ENCODE measurements at regions not wholly inside any gene's neighbourhood (a gene's known extent, or its start where the extent isn't known, plus 50 kb on each side); places are given as distances from the start of the nearest gene placed in this dataset.

DNA sequence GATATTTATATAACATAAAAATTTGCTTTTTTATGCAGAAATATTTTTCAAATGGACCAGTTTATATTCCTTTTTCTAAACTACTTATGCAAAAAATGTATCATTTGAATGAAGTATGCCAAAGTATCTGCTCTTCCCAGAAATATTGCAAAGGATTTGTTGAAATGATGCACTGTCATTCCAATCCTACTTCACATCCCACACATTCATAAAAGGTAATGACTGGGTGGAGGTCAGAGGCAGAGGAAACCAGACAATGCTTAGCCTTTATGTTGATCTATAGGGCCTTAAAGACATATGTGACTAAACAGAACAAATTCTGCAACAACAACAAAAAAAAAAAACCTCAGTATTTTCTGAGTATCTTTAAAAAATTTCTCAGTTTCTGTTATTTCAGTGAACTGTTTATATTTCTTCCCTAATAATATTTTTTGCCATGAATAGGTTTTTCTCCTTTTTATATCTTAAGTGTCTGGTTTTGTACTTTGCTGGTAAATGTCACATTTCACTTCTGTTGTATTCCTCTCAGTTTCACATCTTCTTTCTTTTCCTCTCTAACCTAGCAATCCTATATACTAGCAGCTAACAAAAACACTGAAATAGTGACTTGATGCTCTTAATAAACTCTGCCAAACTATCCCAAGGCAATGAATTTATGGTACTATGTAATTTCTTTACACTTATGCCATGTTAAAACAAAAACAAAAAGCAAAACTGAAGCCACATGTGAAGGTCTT, 374.1 kb downstream of the BCKDHB start:
- no peak for DNase-seq

- DNase-seq: no peak
These were observed 371.6 kb downstream of the BCKDHB start for GRCh38 chr6:80478030-80478429.

- no peak for DNase-seq
These were observed 371.1 kb downstream of the BCKDHB start for GRCh38 chr6:80477591-80477990.

DNA sequence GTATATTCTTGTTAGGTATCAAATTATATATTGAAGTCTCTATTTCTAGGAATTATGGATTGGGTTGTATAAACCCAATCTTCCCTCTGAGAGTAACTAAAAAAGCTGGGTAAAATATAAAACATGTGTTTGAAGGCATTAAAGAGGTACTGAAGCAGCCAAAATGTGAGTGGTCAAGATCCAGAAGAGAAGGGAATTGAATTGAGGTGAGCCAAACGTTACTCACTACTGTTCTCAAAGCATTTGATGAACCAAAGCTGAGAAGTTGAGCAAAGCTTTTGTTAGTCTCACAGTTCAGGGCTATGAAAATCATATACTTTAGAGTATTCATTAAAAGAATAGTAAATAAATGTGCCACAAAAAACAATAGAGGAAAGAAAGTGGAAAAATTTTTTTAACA, 365.8 kb downstream of the BCKDHB start:
- no peak for DNase-seq

- no peak for DNase-seq
These were observed 363.5 kb downstream of the BCKDHB start for GRCh38 chr6:80469977-80470376.

DNA sequence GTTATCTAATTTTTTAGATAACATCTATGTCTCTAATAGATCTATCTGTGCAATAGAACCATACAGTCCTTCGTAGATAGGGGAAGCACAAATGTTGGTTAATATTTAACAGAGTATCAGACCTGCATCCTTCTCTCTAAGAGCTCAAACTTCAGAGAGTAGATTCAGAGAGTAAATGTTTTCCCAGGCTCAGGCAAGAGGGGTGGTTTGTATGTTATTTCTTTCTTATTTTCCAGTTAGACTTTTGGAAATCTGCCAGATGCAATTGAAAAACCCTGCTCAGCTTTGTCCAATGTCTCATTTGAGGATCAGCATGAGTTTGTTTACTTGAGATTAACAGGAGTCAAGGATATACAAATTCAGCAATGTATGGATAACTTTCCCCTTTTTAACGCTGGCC, 361.9 kb downstream of the BCKDHB start:
- DNase-seq: no peak

- no peak for DNase-seq
These were observed 360.9 kb downstream of the BCKDHB start for GRCh38 chr6:80467408-80467807.

GRCh38 chr6:80466981-80467380, 360.5 kb downstream of the BCKDHB start:
- DNase-seq: no peak

- no peak for DNase-seq
These were observed 359.0 kb downstream of the BCKDHB start for GRCh38 chr6:80465513-80465912.

- DNase-seq: no peak
These were observed 358.4 kb downstream of the BCKDHB start for GRCh38 chr6:80464901-80465300.

DNA sequence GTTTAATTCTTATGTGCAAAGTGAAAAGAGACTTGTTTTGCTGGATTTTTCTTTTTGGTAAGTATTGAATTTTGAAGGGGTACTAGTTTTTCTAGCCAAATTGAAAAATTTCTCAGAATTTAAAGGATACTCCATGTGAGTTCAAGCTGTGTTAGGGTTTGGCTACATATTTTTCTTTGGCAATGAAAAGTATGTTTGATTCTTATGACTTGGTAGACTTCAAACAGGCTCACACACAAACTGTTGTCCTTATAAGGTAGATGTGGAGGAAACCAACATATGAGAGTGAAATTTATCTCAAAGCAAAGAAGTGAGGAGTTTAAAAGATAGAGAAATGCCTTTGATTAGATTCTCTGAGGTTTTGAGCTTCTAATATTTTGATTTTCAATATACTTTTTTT, 356.7 kb downstream of the BCKDHB start:
- no peak for DNase-seq

- no peak for DNase-seq
These were observed 353.9 kb downstream of the BCKDHB start for GRCh38 chr6:80460257-80460865.

DNA sequence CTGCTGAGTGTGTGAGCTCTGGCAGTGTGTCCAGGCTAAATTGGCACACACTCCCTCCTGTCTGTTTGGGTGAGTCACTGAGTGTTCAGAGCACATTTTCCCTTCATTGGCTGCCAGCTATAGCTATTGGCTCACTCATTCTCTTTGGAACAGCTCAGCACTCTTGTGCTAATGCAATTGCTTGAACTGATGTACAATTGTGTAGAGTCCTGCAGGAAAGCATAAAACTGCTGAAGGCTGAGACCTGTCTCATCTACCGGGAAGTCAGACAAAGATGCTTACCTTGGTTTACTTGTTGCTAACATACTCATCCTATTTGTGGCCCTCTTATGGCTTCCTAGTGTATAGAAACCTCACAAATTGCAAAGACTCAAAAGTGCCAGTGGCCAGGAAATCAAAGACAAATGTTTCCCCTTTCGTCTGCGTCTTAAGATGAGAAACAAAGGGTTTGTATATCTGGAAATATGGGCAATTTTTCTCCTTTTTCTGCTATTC, 351.0 kb downstream of the BCKDHB start:
- peak; percentile 90 for DNase-seq

GRCh38 chr6:80456724-80457438, 350.4 kb downstream of the BCKDHB start:
- no peak for DNase-seq

DNA sequence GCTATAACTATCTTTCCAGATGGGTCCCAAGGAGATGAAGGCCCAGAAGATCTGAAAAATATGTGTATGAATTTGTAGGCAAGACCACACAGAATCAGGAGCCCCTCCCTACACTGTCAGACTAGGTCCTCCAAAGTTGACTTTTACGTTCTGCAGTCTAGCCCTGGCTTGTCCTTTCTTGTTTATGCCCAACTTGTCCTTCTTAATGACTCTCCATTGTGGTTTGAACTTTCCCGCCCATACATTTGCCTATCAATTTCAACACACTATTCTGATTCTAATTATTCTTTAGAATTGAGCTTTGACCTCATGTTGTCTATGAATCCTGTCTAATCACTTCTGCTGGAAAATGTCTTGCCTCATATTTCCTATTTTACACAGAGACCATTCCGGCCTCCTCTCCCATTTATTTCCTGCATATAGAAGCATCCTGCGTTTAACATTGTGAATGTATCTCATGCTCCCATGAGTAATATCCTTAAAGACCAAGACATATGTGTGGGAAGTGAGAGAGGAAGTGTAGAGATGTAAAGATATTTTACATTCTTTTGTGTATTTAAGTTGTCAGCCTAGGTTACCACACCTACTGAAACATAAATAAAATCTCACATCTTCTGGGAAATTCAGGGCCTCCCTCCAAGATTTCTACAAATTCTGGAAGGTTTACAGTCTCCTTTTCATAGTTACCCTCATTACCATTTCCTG, 348.3 kb downstream of the BCKDHB start:
- no peak for DNase-seq

GRCh38 chr6:80454197-80454596, 347.7 kb downstream of the BCKDHB start:
- no peak for DNase-seq

- no peak for DNase-seq
These were observed 343.3 kb downstream of the BCKDHB start for GRCh38 chr6:80449726-80450125.

- DNase-seq: no peak
These were observed 340.1 kb downstream of the BCKDHB start for GRCh38 chr6:80446454-80447045.

DNA sequence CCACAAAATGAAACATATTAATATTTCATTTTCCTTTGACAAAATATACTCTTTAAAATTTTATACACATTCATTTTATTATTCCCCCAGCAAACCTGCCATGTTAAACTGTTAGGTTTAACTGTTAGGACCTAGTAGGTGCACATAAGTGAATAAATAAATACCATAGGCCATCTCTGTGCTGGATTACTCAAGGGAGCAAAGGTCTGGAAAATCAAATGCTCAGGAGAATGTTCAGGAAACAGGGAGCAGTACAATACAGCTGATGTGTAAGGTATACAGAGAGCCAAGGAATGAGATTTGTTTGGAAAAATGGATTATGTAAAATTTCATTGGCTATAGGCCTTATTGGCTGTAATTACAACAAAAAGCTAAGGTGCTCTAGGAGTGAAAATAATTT, 339.3 kb downstream of the BCKDHB start:
- DNase-seq: no peak

DNA sequence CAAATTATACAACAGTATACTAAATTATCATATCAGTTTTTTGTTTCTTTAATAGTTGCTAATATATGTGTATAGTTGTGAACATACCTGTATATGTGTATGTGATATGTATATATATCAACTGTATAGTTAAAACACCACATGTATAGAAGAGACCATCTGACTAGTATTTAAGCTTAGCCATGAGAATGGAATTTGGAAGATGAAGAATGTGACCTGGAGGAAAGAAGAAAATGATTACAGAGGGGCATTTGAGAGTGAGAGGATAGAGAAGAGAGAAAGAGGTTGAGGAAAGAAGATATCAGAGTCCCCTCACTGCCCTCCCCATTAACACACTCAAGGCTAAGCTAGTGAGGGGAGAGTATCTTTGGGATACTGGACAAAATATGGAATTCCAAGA, 335.9 kb downstream of the BCKDHB start:
- DNase-seq: no peak

DNA sequence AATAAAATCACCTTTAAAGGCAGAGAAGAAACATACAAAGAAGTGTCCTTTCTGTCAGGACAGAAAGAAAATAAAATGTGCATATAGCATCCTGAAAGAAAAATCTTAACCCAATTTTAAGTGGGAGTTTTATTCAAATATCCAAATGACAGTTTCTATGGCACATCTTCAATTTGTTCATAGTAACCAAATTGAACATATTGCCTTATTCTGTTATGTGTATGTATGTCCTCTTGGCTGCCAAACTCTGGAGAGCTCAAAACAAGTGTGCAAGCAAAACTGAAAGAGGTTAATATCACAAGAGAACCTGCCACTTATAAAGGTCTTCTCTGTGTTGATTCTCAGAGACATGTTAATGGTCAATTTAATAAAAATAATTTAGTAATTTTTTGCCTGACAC, 334.7 kb downstream of the BCKDHB start:
- no peak for DNase-seq

DNA sequence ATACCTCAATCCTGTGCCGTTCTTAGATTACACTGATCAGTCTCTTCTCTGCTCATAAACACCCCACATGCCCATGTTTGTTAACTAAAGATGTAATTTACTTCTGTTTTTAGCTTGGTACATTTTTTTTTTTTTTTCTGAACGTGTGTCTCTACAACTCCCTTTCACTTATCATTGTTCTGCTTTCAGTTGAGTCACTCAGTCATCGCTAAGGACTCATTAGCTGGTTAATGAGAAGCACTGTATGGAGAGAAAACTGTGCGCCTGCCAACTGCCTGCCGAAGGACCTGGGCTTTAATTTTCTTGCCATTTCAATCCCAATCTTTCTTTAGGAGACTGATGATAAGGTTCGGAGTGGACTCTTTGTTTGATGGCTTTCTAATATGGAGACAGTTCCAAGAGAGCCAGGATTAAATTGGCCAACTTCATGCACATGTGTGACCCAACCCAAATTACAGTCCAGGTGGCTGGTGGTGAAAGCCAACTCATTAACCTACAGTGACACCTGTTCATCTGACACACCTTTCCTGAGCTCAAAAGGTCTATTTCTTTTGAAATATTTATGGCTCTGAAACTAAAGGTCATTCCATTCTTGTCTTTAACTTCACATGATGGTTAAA, 334.1 kb downstream of the BCKDHB start:
- DNase-seq: no peak
